Pulmonary artery endothelial cell (primary cell): ENCODE measurements at regions not wholly inside any gene's neighbourhood (a gene's known extent, or its start where the extent isn't known, plus 50 kb on each side); places are given as distances from the start of the nearest gene placed in this dataset.
"Not testable (repeated sequence)": the region's sequence is repeated elsewhere in the genome, so short reads cannot be mapped to it uniquely, and the experiment has no call there.

ENCODE experiments used
- DNase-seq: peaks from one replicate; pipeline ENCODE4 v3.0.0-alpha.2; 2011; ENCODE audit warnings: low read depth, low spot score

- DNase-seq: not testable (repeated sequence)
Measured at GRCh38 chr5:122515210-122515609, 203.2 kb downstream of the SNCAIP start.

- DNase-seq: peak; percentile 57
Measured at GRCh38 chr5:122515709-122516431, 203.8 kb downstream of the SNCAIP start.

- no peak for DNase-seq
Measured at GRCh38 chr5:122516432-122516743, 204.4 kb downstream of the SNCAIP start.

GRCh38 chr5:122517091-122517490, 205.1 kb downstream of the SNCAIP start:
- DNase-seq: peak; percentile 13

GRCh38 chr5:122523776-122524175, 211.7 kb downstream of the SNCAIP start:
- DNase-seq: no peak

- no peak for DNase-seq
Measured at GRCh38 chr5:122527547-122527946, 215.5 kb downstream of the SNCAIP start.

GRCh38 chr5:122532035-122532434, 220.0 kb downstream of the SNCAIP start:
- no peak for DNase-seq

GRCh38 chr5:122533825-122534224, 221.8 kb downstream of the SNCAIP start:
- no peak for DNase-seq

GRCh38 chr5:122534829-122535228, 222.8 kb downstream of the SNCAIP start:
- no peak for DNase-seq

GRCh38 chr5:122541388-122541787, 229.4 kb downstream of the SNCAIP start:
- no peak for DNase-seq

GRCh38 chr5:122545986-122546385, 228.9 kb upstream of the SNX2 start:
- no peak for DNase-seq

GRCh38 chr5:122547219-122547618, 227.7 kb upstream of the SNX2 start:
- no peak for DNase-seq

GRCh38 chr5:122547669-122548068, 227.2 kb upstream of the SNX2 start:
- DNase-seq: no peak

GRCh38 chr5:122559676-122560075, 215.2 kb upstream of the SNX2 start:
- DNase-seq: peak; percentile 39

- no peak for DNase-seq
Measured at GRCh38 chr5:122561209-122561608, 213.7 kb upstream of the SNX2 start.

- no peak for DNase-seq
Measured at GRCh38 chr5:122565331-122565730, 209.5 kb upstream of the SNX2 start.

- DNase-seq: no peak
Measured at GRCh38 chr5:122576256-122577016, 198.4 kb upstream of the SNX2 start.

GRCh38 chr5:122581629-122582028, 193.3 kb upstream of the SNX2 start:
- DNase-seq: no peak

- no peak for DNase-seq
Measured at GRCh38 chr5:122584411-122585300, 190.2 kb upstream of the SNX2 start.

- DNase-seq: no peak
Measured at GRCh38 chr5:122585371-122585770, 189.5 kb upstream of the SNX2 start.

- no peak for DNase-seq
Measured at GRCh38 chr5:122586351-122586750, 188.5 kb upstream of the SNX2 start.

GRCh38 chr5:122591828-122592227, 183.1 kb upstream of the SNX2 start:
- no peak for DNase-seq
